ENCODE measurements at regions not wholly inside any gene's neighbourhood (a gene's known extent, or its start where the extent isn't known, plus 50 kb on each side); places are given as distances from the start of the nearest gene placed in this dataset.
A peak's percentile ranks its signal among the peaks of the same experiment; 100 is the strongest.
"Not testable (repeated sequence)": the region's sequence is repeated elsewhere in the genome, so short reads cannot be mapped to it uniquely, and the experiment has no call there.

GRCh38 chr6:167233490-167233889 lies 57.6 kb upstream of the UNC93A start:
- DNase-seq (no peak), ATAC-seq (no peak)
- no peaks in the 10 kb centered on the region for H3K36me3 Mint-ChIP-seq
- H3K4me3 Mint-ChIP-seq, result no peak overlapping the region
- Histone ChIP-seq H3K27me3 (ENCODE audit: control insufficient read depth, insufficient read depth, low read length) (peaks cover 2% of the 10 kb centered on the region), H3K4me3 (ENCODE audit: low read length) (no peak overlapping the region), H3K4me1 (ENCODE audit: control insufficient read depth, insufficient read depth, low read length) (no peaks in the 10 kb centered on the region), H3K9me3 (ENCODE audit: control insufficient read depth, insufficient read depth, low read length) (no peaks in the 10 kb centered on the region), H3K36me3 (ENCODE audit: control insufficient read depth, insufficient read depth, low read length) (no peaks in the 10 kb centered on the region), H3K27ac (ENCODE audit: low read length) (no peak overlapping the region)
- 79% methylated on average over 5 of the region's 6 CpGs for WGBS (ENCODE audit: insufficient coverage)
- H3K9me3 Mint-ChIP-seq, result no peaks in the 10 kb centered on the region
- H3K27me3 Mint-ChIP-seq (ENCODE audit: low read depth in 2 of 2), result peaks cover 31 to 67% of the 10 kb centered on the region in 2 donors
- H3K27ac Mint-ChIP-seq, result no peak overlapping the region
- no peaks in the 10 kb centered on the region for H3K4me1 Mint-ChIP-seq
- intact Hi-C loops (cut with micrococcal nuclease), result no loop called here
- no peak for TF ChIP-seq CTCF (IDR thresholded peaks at IDR 0.05)

GRCh38 chr6:167234576-167234975 lies 56.5 kb upstream of the UNC93A start:
- H3K27ac ChIP-seq (ENCODE audit: low read length); H3K4me1 Mint-ChIP-seq; H3K27me3 ChIP-seq (ENCODE audit: control insufficient read depth, insufficient read depth, low read length); H3K36me3 ChIP-seq (ENCODE audit: control insufficient read depth, insufficient read depth, low read length); intact Hi-C loops (cut with micrococcal nuclease); ATAC-seq; H3K4me1 ChIP-seq (ENCODE audit: control insufficient read depth, insufficient read depth, low read length); H3K4me3 ChIP-seq (ENCODE audit: low read length); DNase-seq; H3K9me3 ChIP-seq (ENCODE audit: control insufficient read depth, insufficient read depth, low read length); H3K4me3 Mint-ChIP-seq; H3K36me3 Mint-ChIP-seq; H3K27ac Mint-ChIP-seq; H3K9me3 Mint-ChIP-seq: not testable (repeated sequence)
- WGBS (ENCODE audit: insufficient coverage), result 0% methylated on average over 1 of the region's 6 CpGs
- H3K27me3 Mint-ChIP-seq (ENCODE audit: low read depth in 2 of 2), result peaks cover 24 to 56% of the 10 kb centered on the region in 2 donors

GRCh38 chr6:167235005-167235404 lies 56.1 kb upstream of the UNC93A start:
- no peak overlapping the region for H3K4me3 Mint-ChIP-seq
- no peaks in the 10 kb centered on the region for H3K36me3 Mint-ChIP-seq
- no peaks in the 10 kb centered on the region for H3K4me1 Mint-ChIP-seq
- Histone ChIP-seq H3K9me3 (ENCODE audit: control insufficient read depth, insufficient read depth, low read length) (no peaks in the 10 kb centered on the region), H3K4me3 (ENCODE audit: low read length) (no peak overlapping the region), H3K4me1 (ENCODE audit: control insufficient read depth, insufficient read depth, low read length) (no peaks in the 10 kb centered on the region), H3K36me3 (ENCODE audit: control insufficient read depth, insufficient read depth, low read length) (no peaks in the 10 kb centered on the region), H3K27me3 (ENCODE audit: control insufficient read depth, insufficient read depth, low read length) (no peaks in the 10 kb centered on the region), H3K27ac (ENCODE audit: low read length) (no peak overlapping the region)
- WGBS (ENCODE audit: insufficient coverage), result 76% methylated on average over 9 of the region's 9 CpGs
- no peak overlapping the region for H3K27ac Mint-ChIP-seq
- intact Hi-C loops (cut with micrococcal nuclease), result no loop called here
- DNase-seq, result no peak
- peaks cover 22 to 52% of the 10 kb centered on the region in 2 donors for H3K27me3 Mint-ChIP-seq (ENCODE audit: low read depth in 2 of 2)
- H3K9me3 Mint-ChIP-seq, result no peaks in the 10 kb centered on the region
- no peak for ATAC-seq
- no peak for TF ChIP-seq CTCF (IDR thresholded peaks at IDR 0.05)

GRCh38 chr6:167235421-167236238 lies 55.5 kb upstream of the UNC93A start:
- no peak for TF ChIP-seq CTCF (IDR thresholded peaks at IDR 0.05)
- Mint-ChIP-seq H3K27me3 (ENCODE audit: low read depth in 2 of 2) (peaks cover 18 to 46% of the 10 kb centered on the region in 2 donors), H3K4me1 (no peaks in the 10 kb centered on the region), H3K27ac (no peak overlapping the region), H3K36me3 (no peaks in the 10 kb centered on the region), H3K9me3 (no peaks in the 10 kb centered on the region), H3K4me3 (no peak overlapping the region)
- Histone ChIP-seq H3K4me1 (ENCODE audit: control insufficient read depth, insufficient read depth, low read length) (no peaks in the 10 kb centered on the region), H3K36me3 (ENCODE audit: control insufficient read depth, insufficient read depth, low read length) (no peaks in the 10 kb centered on the region), H3K27me3 (ENCODE audit: control insufficient read depth, insufficient read depth, low read length) (no peaks in the 10 kb centered on the region), H3K9me3 (ENCODE audit: control insufficient read depth, insufficient read depth, low read length) (no peaks in the 10 kb centered on the region), H3K4me3 (ENCODE audit: low read length) (no peak overlapping the region), H3K27ac (ENCODE audit: low read length) (no peak overlapping the region)
- intact Hi-C loops (cut with micrococcal nuclease), result no loop called here
- DNase-seq (no peak), ATAC-seq (peak in 1 of 3 donors; percentile 6)
- WGBS (ENCODE audit: insufficient coverage), result 91% methylated on average over 38 of the region's 38 CpGs

All from natural killer cell (primary cell).